SK-N-MC (cell line): ENCODE measurements at regions not wholly inside any gene's neighbourhood (a gene's known extent, or its start where the extent isn't known, plus 50 kb on each side); places are given as distances from the start of the nearest gene placed in this dataset.

Source experiments
- DNase-seq: peaks from one replicate; pipeline ENCODE4 v3.0.0-alpha.2; 2011; ENCODE audit warnings: low read depth, low spot score
- H3K27ac ChIP-seq: fragments of 200-600 bp; sonication (generic); 2 replicates; pipeline ENCODE4 v1.5.1; 2016; ENCODE audit warnings: mixed run types
- H3K36me3 ChIP-seq: fragments of 200-600 bp; sonication (generic); 2 replicates; pipeline ENCODE4 v1.6.1; 2017; ENCODE audit warnings: antibody characterized with exemption, low read length, mixed read lengths; ENCODE audit not compliant: insufficient read depth
- H3K4me3 ChIP-seq: fragments of 200-600 bp; sonication (generic); 2 replicates; pipeline ENCODE4 v1.5.1; 2016
- H3K9ac ChIP-seq: fragments of 200-600 bp; sonication (generic); 2 replicates; pipeline ENCODE4 v1.8.0; 2017; ENCODE audit warnings: mixed run types, mixed read lengths; ENCODE audit not compliant: insufficient read length
- H3K9me3 ChIP-seq: fragments of 200-600 bp; sonication (generic); 2 replicates; pipeline ENCODE4 v1.6.1; 2017; ENCODE audit warnings: low read depth, mild to moderate bottlenecking, antibody characterized with exemption, low read length, moderate library complexity, mixed read lengths
- EZH2 ChIP-seq: fragments of 200-600 bp; sonication (generic); IDR thresholded peaks from one replicate; pipeline ENCODE4 v1.6.1; 2017; ENCODE audit warnings: antibody characterized with exemption
- FOXP2 ChIP-seq: optimal IDR thresholded peaks from 2 replicates; pipeline ENCODE3; 2011; ENCODE audit warnings: mild to moderate bottlenecking, moderate library complexity; ENCODE audit not compliant: insufficient read depth; ENCODE audit errors: extremely low read length, control extremely low read depth
- POLR2AphosphoS5 ChIP-seq: IDR thresholded peaks from 2 replicates; pipeline ENCODE4 v1.6.1; 2012; ENCODE audit warnings: mild to moderate bottlenecking, low read depth, low read length, borderline replicate concordance

- H3K9me3 ChIP-seq: no peaks in the 10 kb centered on the region
- no peak overlapping the region for H3K27ac ChIP-seq
- H3K4me3 ChIP-seq: no peak overlapping the region
- H3K36me3 ChIP-seq: no peaks in the 10 kb centered on the region
- TF ChIP-seq POLR2AphosphoS5: no peak
- no peak for TF ChIP-seq FOXP2
- TF ChIP-seq EZH2: no peak
- no peak for DNase-seq
- no peak overlapping the region for H3K9ac ChIP-seq
Observed at GRCh38 chr20:6944292-6944691, 176.8 kb downstream of the BMP2 start.

GRCh38 chr20:6953611-6954010 lies 186.1 kb downstream of the BMP2 start:
- no peaks in the 10 kb centered on the region for H3K36me3 ChIP-seq
- no peak overlapping the region for H3K4me3 ChIP-seq
- H3K9ac ChIP-seq: no peak overlapping the region
- TF ChIP-seq FOXP2 (no peak), POLR2AphosphoS5 (no peak), EZH2 (no peak)
- H3K9me3 ChIP-seq: no peaks in the 10 kb centered on the region
- H3K27ac ChIP-seq: no peak overlapping the region
- DNase-seq: no peak

DNA sequence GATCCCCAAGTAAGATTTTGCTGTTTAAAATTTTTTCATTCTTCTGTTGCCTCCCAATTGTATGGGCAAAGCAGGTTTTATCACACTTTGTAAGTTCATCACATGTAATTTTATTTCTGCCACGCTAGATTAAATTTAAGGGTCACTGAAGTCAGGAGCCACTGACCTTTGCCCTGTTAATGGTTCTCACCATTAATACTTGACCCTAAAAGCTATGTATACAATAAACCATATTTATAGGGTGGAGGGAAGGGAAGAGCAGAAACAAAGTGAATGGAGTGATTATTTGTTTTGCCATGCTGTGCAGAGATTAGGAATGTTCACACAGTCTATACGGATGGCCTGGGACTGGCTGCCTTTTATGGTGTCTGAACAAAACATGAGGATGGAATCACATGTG lies 186.7 kb downstream of the BMP2 start:
- DNase-seq: no peak
- no peaks in the 10 kb centered on the region for H3K36me3 ChIP-seq
- H3K4me3 ChIP-seq: no peak overlapping the region
- H3K9me3 ChIP-seq: no peaks in the 10 kb centered on the region
- H3K27ac ChIP-seq: no peak overlapping the region
- no peak for TF ChIP-seq FOXP2
- TF ChIP-seq POLR2AphosphoS5: no peak
- H3K9ac ChIP-seq: no peak overlapping the region

DNA sequence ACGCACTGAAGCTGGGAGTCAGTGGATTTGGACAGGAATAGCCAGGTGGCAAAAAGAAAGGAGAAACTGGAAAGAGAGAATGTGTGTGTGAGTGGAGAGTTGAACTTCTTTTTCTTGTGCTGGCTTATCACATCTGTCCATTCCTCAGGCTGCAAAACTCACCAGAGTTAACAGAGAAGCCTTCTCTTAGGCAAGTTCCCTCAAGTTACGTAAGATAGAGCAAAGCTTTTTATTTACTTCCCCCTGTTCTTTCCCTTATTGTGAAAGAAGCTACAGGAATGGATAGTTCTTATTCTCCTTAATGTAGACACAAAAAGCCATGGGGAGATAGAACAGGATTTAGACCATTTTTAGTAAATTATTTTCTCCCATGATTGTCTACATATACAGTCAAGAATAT lies 188.6 kb downstream of the BMP2 start:
- Histone ChIP-seq H3K4me3 (no peak overlapping the region), H3K27ac (no peak overlapping the region), H3K9me3 (no peaks in the 10 kb centered on the region), H3K36me3 (no peaks in the 10 kb centered on the region), H3K9ac (no peak overlapping the region)
- TF ChIP-seq POLR2AphosphoS5 (no peak), EZH2 (no peak), FOXP2 (no peak)
- DNase-seq: no peak

DNA sequence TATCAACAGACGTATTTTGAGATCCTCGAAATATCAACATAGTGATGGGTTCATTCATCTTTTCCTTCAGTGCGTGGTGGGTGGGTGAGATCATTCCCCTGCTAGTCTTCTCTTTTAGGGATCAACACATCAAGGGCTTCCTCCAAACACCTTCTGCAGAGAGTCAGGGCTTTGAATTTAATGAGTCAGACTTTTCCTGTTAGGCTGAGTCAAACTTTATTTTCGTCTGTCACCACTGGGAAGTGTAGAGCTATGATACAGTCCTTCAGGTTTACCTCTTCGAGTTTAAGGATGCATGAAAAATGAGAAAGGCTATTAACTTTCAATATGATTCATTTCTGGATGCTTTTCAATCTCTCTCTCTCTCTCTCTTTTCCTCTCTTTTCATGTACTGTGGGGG lies 189.1 kb downstream of the BMP2 start:
- TF ChIP-seq EZH2 (no peak), POLR2AphosphoS5 (no peak), FOXP2 (no peak)

DNA sequence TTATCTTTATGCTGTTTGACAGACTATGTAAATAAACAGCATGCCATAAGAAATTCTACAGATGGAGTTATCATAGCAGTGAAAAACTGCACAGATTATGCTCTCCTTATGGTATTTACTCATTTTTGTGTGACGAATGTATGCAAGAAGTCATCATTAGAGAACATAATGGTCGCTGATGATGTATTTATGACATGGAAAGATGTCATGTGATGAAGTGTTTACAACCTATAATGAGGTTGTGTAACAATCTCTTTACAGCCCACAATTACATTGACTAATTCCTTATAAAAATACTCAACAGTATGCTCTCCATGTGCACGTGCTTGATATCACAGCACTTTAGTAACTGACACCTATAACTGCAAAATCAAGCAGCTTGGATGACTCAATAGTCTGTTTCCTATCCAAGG lies 192.4 kb downstream of the BMP2 start:
- H3K36me3 ChIP-seq: no peaks in the 10 kb centered on the region
- H3K27ac ChIP-seq: no peak overlapping the region
- H3K9ac ChIP-seq: no peak overlapping the region
- no peaks in the 10 kb centered on the region for H3K9me3 ChIP-seq
- no peak for DNase-seq
- TF ChIP-seq EZH2 (no peak), POLR2AphosphoS5 (no peak), FOXP2 (no peak)
- no peak overlapping the region for H3K4me3 ChIP-seq

More for the DNA sequence above, 189.1 kb downstream of the BMP2 start:
- Histone ChIP-seq H3K4me3 (no peak overlapping the region), H3K36me3 (no peaks in the 10 kb centered on the region), H3K9me3 (no peaks in the 10 kb centered on the region), H3K27ac (no peak overlapping the region), H3K9ac (no peak overlapping the region)
- DNase-seq: no peak

DNA sequence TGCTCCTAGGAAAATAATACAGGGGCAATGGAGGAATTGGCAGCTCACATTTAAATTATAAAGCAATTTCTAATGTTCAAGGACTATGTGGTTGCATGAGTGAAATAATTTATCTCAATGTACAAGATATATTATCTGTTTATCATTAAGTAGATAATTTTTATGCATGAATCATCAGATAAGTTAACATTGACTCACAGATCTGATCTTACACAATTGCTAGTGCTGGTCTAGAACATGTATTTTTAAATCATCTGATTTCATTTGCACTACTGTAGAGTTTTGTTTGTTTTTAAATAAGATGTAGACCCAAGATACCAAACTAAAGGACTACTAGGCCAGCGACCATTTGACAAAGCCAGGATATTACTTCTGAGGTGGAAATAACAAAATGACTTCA lies 199.2 kb downstream of the BMP2 start:
- Histone ChIP-seq H3K9ac (no peak overlapping the region), H3K4me3 (no peak overlapping the region), H3K9me3 (no peaks in the 10 kb centered on the region), H3K27ac (no peak overlapping the region), H3K36me3 (no peaks in the 10 kb centered on the region)
- TF ChIP-seq EZH2: no peak
- TF ChIP-seq POLR2AphosphoS5: no peak
- no peak for TF ChIP-seq FOXP2
- DNase-seq: no peak

DNA sequence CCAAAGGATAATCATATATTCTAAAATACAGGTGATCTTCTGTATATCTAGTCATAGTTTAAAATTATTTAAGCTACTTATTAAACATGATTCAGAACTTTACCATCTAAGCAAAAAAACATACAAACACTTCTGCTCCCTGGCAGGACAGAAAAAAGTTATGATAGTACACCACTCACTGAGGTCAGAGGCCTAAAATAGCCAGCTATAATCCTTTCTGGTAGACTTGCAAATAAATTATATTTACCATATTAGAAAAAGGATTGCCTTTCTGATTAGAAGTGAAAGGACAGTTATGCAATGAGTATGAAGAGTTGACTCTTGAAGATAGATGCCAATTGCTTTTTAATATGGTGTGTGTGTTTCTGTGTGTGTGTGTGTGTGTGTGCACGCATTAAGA lies 207.4 kb downstream of the BMP2 start:
- Histone ChIP-seq H3K36me3 (no peaks in the 10 kb centered on the region), H3K27ac (no peak overlapping the region), H3K4me3 (no peak overlapping the region), H3K9me3 (no peaks in the 10 kb centered on the region), H3K9ac (no peak overlapping the region)
- DNase-seq: no peak
- no peak for TF ChIP-seq FOXP2
- no peak for TF ChIP-seq EZH2
- no peak for TF ChIP-seq POLR2AphosphoS5

DNA sequence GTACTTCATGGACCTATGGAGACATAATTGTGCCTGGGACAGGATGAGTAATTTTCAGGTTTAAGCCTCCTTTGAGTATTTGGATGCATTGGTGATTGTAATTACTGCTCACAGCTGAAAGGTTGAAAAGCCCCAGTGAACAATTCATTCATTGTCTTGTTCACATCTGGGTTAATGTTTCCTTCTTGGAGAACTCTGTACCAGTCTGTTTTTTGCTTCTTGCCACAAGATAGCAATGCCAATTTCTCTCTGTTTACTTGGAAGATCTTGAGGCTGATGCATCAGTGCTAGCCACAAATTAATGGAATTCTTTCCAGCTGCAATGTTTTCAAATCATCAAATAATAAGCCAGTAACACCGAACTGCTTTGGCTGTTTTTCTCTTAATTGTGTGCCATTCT lies 207.8 kb downstream of the BMP2 start:
- no peak for DNase-seq
- TF ChIP-seq FOXP2 (no peak), POLR2AphosphoS5 (no peak), EZH2 (no peak)
- H3K4me3 ChIP-seq: no peak overlapping the region
- H3K9ac ChIP-seq: no peak overlapping the region
- no peaks in the 10 kb centered on the region for H3K9me3 ChIP-seq
- no peak overlapping the region for H3K27ac ChIP-seq
- H3K36me3 ChIP-seq: no peaks in the 10 kb centered on the region
